Lower leg skin (tissue), 3 donors: ENCODE measurements at regions not wholly inside any gene's neighbourhood (a gene's known extent, or its start where the extent isn't known, plus 50 kb on each side); places are given as distances from the start of the nearest gene placed in this dataset.

Experiments used
- POLR2A ChIP-seq, 2 donors: fragments of 450-650 bp; IDR thresholded peaks; one replicate each; pipeline ENCODE4 v1.6.1; 2016 to 2017; ENCODE audit warnings: antibody characterized with exemption in 2 of 2, mild to moderate bottlenecking in 1 of 2, moderate library complexity in 1 of 2
- TF ChIP-seq, protein P1 (sequence below), 3 donors: fragments of 450-650 bp; IDR thresholded peaks; one replicate each; pipeline ENCODE4 v1.5.1; 2016; ENCODE audit warnings: antibody characterized with exemption in 3 of 3, mild to moderate bottlenecking in 3 of 3, moderate library complexity in 2 of 3

DNA sequence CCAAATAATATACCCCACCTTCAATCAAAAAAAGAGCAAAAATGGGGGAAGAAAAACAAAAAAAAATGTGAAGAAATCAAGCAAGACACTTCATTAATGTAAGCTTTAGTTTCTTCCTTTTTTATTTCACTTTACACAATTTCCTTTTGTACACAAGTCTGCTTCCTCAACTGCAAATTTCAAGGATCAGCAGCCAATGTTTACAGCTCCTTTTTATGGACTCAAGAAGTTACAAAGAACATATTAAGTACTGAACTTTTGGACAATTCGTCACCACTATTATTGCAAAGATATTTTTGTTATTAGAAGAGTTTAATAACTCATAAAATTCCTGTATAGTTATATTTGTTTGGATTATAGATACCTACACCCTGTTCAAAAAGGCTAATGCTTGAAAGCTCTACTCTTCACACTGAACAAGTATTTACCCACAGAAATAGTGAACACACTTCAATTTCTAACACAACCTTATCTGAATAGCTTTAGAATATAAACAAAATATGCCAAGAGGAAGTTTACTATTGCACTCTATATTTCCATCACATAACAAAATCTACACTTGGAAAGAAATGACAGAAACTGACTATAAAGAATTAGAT, 658.7 kb upstream of the CNTNAP5 start:
- TF ChIP-seq POLR2A (IDR thresholded peaks at IDR 0.05) = no peak
- TF ChIP-seq, protein P1, sequence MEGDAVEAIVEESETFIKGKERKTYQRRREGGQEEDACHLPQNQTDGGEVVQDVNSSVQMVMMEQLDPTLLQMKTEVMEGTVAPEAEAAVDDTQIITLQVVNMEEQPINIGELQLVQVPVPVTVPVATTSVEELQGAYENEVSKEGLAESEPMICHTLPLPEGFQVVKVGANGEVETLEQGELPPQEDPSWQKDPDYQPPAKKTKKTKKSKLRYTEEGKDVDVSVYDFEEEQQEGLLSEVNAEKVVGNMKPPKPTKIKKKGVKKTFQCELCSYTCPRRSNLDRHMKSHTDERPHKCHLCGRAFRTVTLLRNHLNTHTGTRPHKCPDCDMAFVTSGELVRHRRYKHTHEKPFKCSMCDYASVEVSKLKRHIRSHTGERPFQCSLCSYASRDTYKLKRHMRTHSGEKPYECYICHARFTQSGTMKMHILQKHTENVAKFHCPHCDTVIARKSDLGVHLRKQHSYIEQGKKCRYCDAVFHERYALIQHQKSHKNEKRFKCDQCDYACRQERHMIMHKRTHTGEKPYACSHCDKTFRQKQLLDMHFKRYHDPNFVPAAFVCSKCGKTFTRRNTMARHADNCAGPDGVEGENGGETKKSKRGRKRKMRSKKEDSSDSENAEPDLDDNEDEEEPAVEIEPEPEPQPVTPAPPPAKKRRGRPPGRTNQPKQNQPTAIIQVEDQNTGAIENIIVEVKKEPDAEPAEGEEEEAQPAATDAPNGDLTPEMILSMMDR (IDR thresholded peaks at IDR 0.05) = no peak
